ENCODE measurements at regions not wholly inside any gene's neighbourhood (a gene's known extent, or its start where the extent isn't known, plus 50 kb on each side); places are given as distances from the start of the nearest gene placed in this dataset.
"Not testable (repeated sequence)": the region's sequence is repeated elsewhere in the genome, so short reads cannot be mapped to it uniquely, and the experiment has no call there.

DNA sequence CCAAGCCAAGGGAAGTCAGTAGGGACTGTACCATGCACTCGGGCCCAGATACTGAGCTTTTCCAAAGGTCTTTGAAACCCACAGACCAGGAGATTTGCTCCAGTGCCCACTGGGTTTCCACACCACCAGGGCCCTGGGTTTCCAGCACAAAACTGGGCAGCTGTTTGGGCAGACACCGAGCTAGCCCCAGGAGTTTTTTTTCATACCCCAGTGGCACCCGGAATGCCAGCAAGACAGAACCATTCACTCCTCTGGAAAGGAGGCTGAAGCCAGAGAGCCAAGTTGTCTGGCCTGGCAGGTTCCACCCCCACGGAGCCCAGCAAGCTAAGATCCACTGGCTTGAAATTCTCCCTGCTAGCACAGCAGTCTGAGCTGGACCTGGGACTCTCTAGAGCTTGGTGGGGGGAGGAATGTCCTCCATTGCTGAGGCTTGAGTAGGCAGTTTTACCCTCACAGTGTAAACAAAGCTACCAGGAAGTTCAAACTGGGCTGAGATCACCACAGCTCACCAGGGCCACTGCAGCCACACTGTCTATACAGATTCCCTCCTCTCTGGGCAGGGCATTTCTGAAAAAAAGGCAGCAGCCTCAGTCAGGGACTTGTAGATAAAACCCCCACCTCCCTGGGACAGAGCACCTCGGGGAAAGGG, 793.7 kb downstream of the RPS29 start:
- no peak for DNase-seq

GRCh38 chr14:48788771-48789170, 797.4 kb downstream of the RPS29 start:
- DNase-seq, result no peak

- DNase-seq, result no peak
Measured at GRCh38 chr14:48786498-48786897, 799.7 kb downstream of the RPS29 start.

DNA sequence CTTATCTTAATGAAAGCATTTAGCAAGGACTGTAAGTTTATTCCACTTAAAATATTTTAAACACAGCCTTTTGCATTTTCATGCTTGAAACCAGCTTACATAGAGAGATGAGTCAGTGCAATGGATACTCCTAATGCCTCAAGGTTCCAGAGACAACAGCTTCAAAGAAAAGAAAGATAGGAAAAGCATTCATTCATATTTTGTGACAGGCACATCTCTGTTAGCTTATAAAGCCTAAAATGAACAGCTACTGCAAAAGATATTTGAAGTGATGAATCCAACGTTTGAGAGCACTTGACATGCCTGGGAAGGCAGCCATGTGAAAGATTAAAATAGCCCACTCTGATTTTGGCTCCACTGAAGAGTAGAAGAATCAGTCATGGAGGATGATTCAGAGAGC, 814.5 kb downstream of the RPS29 start:
- DNase-seq, result no peak

GRCh38 chr14:48751293-48751692, 834.9 kb downstream of the RPS29 start:
- DNase-seq, result no peak

GRCh38 chr14:48748151-48748675, 838.0 kb downstream of the RPS29 start:
- no peak for DNase-seq

GRCh38 chr14:48747561-48748089, 838.6 kb downstream of the RPS29 start:
- no peak for DNase-seq

GRCh38 chr14:48744202-48744601, 842.0 kb downstream of the RPS29 start:
- no peak for DNase-seq

- DNase-seq, result no peak
Measured at GRCh38 chr14:48738186-48738925, 847.8 kb downstream of the RPS29 start.

DNA sequence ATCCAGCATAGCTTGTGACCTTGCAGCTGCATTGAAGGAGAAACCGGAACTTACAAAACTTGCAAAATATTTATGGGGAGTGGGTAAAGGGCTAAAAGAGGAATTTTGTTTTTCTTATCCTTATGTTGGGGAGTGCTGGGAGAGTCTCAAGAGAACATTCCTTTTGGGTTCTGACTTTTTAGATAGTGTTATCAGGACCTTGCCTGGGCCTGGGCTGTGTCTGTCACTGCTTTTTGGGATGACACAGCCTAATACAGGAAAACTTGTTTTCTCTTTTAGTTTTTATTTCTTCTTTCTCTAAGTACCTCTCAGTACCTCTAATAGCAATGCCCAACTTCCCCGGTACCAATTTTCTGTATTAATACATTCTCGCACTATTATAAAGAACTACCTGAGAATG, 850.6 kb downstream of the RPS29 start:
- no peak for DNase-seq

- DNase-seq, result no peak
Measured at GRCh38 chr14:48731260-48731659, 854.9 kb downstream of the RPS29 start.

DNA sequence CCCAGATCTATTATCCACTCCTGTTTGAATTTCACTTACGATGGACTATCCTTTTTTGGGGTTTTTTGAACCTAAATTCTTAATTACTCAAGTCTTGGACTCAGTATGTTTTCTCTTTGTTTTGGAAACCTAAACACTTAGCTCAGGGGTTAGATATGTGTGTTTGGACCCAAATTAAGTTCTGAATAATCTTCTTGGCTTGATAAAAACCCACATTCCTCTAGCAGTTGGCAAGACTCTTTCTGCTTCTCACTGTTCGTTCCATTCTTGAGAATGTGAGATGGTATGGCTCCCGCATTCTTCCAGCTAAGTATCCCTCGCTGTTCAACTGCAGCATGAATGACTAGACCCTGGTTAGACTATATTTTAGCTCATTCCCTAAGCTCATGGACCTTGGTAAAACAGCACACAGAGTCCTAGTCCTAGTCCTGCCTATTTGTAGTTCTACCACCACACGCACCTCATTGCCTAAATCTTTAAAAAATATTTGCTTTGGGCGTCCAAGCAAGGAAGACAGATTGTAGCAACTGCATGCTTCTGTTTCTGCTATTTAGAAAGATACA, 860.0 kb downstream of the RPS29 start:
- no peak for DNase-seq

DNA sequence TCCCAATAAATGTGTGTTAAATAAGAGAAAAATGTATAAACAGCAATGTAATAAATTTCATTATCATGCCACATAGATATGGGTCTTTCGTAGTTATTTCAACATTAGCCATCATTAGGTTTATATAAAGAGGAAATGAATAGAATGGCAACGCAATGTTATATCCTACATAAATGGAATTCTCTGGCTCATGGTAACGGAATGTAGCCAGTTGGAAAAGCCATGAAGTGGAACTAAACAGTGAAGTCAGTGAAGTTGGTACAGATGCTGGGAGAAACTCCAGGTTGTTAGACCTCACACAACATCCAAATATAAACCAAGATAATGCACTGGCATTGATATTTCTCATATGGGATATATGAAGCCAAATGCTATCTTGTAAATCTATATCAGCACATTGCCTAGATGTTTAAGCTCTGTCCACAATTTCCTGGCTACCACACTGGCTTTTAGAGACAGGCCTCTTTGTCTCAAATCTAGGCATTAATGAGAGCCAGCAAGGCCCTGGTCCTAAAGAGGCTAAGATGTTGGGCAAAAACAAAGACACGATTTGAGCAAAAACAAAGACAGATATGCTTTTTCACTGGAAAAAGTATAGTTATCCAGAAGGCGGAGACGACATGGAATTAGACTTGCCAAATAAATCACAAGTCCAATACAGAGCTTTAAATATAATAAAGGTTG, 861.0 kb downstream of the RPS29 start:
- DNase-seq, result no peak

- no peak for DNase-seq
Measured at GRCh38 chr14:48723841-48724495, 862.2 kb downstream of the RPS29 start.

DNA sequence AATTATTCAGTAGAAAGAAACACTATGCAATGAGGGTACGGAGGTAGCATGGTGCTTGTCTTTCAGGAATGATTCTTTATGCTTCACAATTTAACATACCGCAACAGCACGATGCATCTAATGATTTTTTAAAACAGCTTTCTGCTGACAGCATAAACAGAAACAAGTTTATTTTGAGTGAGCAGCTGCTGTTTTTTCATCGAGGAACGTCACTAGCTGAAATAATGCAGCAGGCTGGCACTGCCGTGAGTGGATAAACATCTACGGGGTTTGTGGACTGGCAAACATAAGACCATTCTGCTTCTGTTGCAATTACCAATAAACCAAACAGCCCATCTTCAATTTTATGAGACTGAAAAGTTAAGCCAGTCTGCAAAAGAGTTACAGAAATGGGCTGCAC, 871.8 kb downstream of the RPS29 start:
- DNase-seq, result no peak

DNA sequence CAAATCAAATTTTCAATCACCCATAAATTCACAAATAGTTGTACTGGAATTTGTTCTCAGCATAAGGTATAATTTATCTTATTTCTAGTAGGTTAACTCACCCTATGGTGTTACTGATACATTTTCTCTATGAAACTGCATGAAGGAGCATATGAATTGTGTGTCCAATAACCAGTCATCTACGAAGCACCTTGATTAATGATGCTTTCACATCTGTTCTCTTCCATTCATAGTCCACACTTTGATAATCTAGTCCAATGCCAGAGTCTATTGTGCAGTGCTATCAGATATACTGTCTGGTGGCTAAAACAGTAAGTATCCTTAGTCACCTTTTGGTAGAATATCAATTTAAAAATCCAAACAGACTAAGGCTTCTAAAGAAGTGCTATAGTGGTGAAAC, 876.0 kb downstream of the RPS29 start:
- no peak for DNase-seq

DNA sequence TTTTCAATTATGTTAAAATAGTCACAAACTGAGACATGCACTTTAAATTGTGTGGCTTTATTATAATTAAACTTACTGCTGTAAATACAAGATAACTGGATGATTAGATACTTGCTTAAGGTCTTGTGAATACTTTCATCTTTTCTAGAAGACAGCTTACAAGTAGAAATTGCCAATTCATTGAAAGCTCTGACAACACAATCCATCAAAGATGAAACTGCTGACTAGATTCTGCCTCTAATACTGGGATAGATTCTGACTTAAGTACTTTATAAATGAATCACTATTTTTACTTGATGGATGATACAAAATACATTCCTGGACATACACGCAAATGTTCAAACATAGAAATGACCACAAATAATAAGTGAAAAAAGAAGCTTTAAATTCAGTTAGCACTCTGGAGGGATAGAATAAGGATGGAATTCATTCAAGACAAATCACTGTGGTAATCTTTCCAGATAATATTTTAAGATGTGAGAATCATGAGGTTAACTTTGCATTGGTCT, 876.8 kb downstream of the RPS29 start:
- no peak for DNase-seq

GRCh38 chr14:48704639-48705038, 881.5 kb downstream of the RPS29 start:
- DNase-seq, result no peak

- no peak for DNase-seq
Measured at GRCh38 chr14:48703728-48704467, 882.3 kb downstream of the RPS29 start.

GRCh38 chr14:48697362-48697761, 888.8 kb downstream of the RPS29 start:
- DNase-seq, result not testable (repeated sequence)

DNA sequence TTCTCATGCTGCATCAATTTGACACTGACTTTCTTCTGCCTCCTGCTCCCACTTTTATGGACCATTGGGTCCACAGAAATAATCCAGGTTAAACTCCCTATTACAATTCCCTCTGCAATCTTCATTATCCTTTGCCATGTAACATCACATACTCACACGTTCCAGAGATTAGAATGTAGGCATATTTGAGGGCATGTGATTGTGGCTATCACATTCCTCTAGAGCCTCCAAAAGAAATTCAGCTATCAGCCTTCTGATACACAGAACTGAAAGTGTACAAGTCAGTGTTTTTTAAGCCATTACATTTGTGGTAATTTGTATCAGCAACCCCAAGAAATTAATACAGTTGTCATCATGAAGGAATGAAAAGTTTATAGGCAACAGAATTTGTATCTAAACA, 892.4 kb downstream of the RPS29 start:
- no peak for DNase-seq

DNA sequence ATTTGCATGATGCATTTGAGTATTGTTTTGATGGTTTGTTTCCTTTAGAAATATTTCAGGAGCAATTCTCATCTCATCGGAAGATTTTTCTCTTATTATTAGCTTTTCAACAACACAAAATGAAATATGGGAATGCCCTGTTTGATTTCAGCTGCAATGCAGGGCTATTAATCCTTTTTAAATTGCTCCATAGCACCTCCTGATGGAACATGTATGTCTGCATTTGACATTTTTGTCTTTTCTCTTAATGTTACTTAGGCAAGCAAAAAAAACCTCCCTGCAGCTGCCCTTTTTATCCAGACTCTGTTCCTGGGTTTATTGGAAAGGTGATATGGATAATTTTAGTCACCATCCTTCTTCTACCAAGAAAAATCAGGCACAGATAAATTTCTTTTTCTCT, 895.8 kb downstream of the RPS29 start:
- no peak for DNase-seq

Data from NCI-H1417 treated with DMSO at 0.1 percent for 48 hours (cell line).